Gastroesophageal sphincter (tissue), 4 donors: ENCODE measurements at regions not wholly inside any gene's neighbourhood (a gene's known extent, or its start where the extent isn't known, plus 50 kb on each side); places are given as distances from the start of the nearest gene placed in this dataset.

Source experiments
- ATAC-seq: fragments of 150-250 bp; one replicate; pipeline ENCODE4 v1.9.1; 2016; ENCODE audit warnings: mild to moderate bottlenecking, moderate library complexity
- H3K27ac ChIP-seq, 4 donors: fragments of 200-600 bp; sonication (generic) in 3 of 4; 1 replicate in 3 of 4; 2 replicates in 1 of 4; pipeline ENCODE4 v1.5.1; 2016 to 2019
- H3K27me3 ChIP-seq: fragments of 200-600 bp; sonication (generic); one replicate; pipeline ENCODE4 v1.5.1; 2019
- H3K36me3 ChIP-seq, 2 donors: fragments of 200-600 bp; sonication (generic); one replicate each; pipeline ENCODE4 v1.5.1; 2019; ENCODE audit warnings: control low read depth in 1 of 2
- H3K4me1 ChIP-seq, 3 donors: fragments of 200-600 bp; sonication (generic); 1 replicate in 2 of 3; 2 replicates in 1 of 3; pipeline ENCODE4 v1.5.1; 2016 to 2019; ENCODE audit warnings: control low read depth in 2 of 3
- H3K4me3 ChIP-seq, 2 donors: fragments of 200-600 bp; sonication (generic); one replicate each; pipeline ENCODE4 v1.5.1; 2019; ENCODE audit warnings: mild to moderate bottlenecking in 1 of 2, moderate library complexity in 1 of 2
- H3K9me3 ChIP-seq, 3 donors: fragments of 200-600 bp; sonication (generic); one replicate each; pipeline ENCODE4 v1.5.1; 2017 to 2019; ENCODE audit warnings: control low read depth in 2 of 3
- CTCF ChIP-seq, 4 experiments: fragments of 200-600 bp in 2 of 4; fragments of 450-650 bp in 2 of 4; sonication (generic) in 1 of 4; IDR thresholded peaks; one replicate each; pipeline ENCODE4 v1.5.1; 2017 to 2019; ENCODE audit warnings: antibody characterized with exemption in 4 of 4, mild to moderate bottlenecking in 2 of 4, moderate library complexity in 2 of 4
- EP300 ChIP-seq: sonication (generic); formaldehyde crosslinking; IDR thresholded peaks from one replicate; pipeline ENCODE4 v1.6.1; 2017; ENCODE audit warnings: antibody characterized with exemption, mild to moderate bottlenecking
- POLR2A ChIP-seq, 2 donors: fragments of 450-650 bp; IDR thresholded peaks; one replicate each; pipeline ENCODE4 v1.6.1; 2017; ENCODE audit warnings: antibody characterized with exemption in 2 of 2, mild to moderate bottlenecking in 2 of 2, moderate library complexity in 1 of 2
- POLR2AphosphoS5 ChIP-seq: sonication (generic); formaldehyde crosslinking; IDR thresholded peaks from one replicate; pipeline ENCODE4 v1.6.1; 2017; ENCODE audit warnings: antibody characterized with exemption
- WGBS, 2 donors: methylation state at CpG; one replicate each; pipeline ENCODE4 v1.1.5; 2018; ENCODE audit warnings: low coverage in 1 of 2; 5-methylcytosine and 5-hydroxymethylcytosine counted together

GRCh38 chr12:107525063-107525718 lies 160.4 kb upstream of the PWP1 start:
- ATAC-seq, result no peak

GRCh38 chr12:107525719-107526554 lies 159.7 kb upstream of the PWP1 start:
- WGBS, 2 donors, result 29 to 52% methylated on average over 7 to 8 of the region's 8 CpGs
- no peak overlapping the region for H3K4me3 ChIP-seq
- no peaks in the 10 kb centered on the region for H3K4me1 ChIP-seq
- H3K36me3 ChIP-seq, result no peaks in the 10 kb centered on the region
- TF ChIP-seq POLR2AphosphoS5, result no peak
- TF ChIP-seq POLR2A (IDR thresholded peaks at IDR 0.05), result no peak
- no peak for TF ChIP-seq EP300
- no peak for TF ChIP-seq CTCF (IDR thresholded peaks at IDR 0.05)
- peaks cover 0 to 9% (median 0%) of the 10 kb centered on the region in 3 donors for H3K9me3 ChIP-seq
- H3K27me3 ChIP-seq, result no peaks in the 10 kb centered on the region
- peak overlapping the region in 3 of 4 donors; percentile 27 to 40 (median 34) for H3K27ac ChIP-seq
- ATAC-seq, result peak; percentile 71

More at GRCh38 chr12:107525063-107525718, 160.4 kb upstream of the PWP1 start:
- TF ChIP-seq POLR2AphosphoS5 (no peak), EP300 (no peak), POLR2A (IDR thresholded peaks at IDR 0.05) (no peak), CTCF (IDR thresholded peaks at IDR 0.05) (no peak)
- no peaks in the 10 kb centered on the region for H3K36me3 ChIP-seq
- peaks cover 0 to 9% (median 0%) of the 10 kb centered on the region in 3 donors for H3K9me3 ChIP-seq
- no peak overlapping the region for H3K4me3 ChIP-seq
- WGBS, 2 donors, result 85 to 100% methylated on average over 1 to 8 of the region's 8 CpGs
- H3K27ac ChIP-seq, result no peak overlapping the region
- no peaks in the 10 kb centered on the region for H3K4me1 ChIP-seq
- no peaks in the 10 kb centered on the region for H3K27me3 ChIP-seq

- ATAC-seq, result peak; percentile 55
- Histone ChIP-seq H3K36me3 (no peaks in the 10 kb centered on the region), H3K9me3 (peaks cover 0 to 5% (median 0%) of the 10 kb centered on the region in 3 donors), H3K27me3 (no peaks in the 10 kb centered on the region), H3K4me3 (no peak overlapping the region), H3K27ac (peak overlapping the region in 3 of 4 donors; percentile 27 to 40 (median 34)), H3K4me1 (no peaks in the 10 kb centered on the region)
- 70 to 84% methylated on average over 3 of the region's 3 CpGs for WGBS, 2 donors
- TF ChIP-seq POLR2AphosphoS5 (no peak), EP300 (no peak), POLR2A (IDR thresholded peaks at IDR 0.05) (no peak), CTCF (IDR thresholded peaks at IDR 0.05) (no peak)
These were observed 158.9 kb upstream of the PWP1 start for GRCh38 chr12:107526555-107527180.

- Histone ChIP-seq H3K36me3 (no peaks in the 10 kb centered on the region), H3K27ac (no peak overlapping the region), H3K27me3 (no peaks in the 10 kb centered on the region), H3K9me3 (peaks cover 0 to 15% (median 0%) of the 10 kb centered on the region in 3 donors), H3K4me3 (no peak overlapping the region), H3K4me1 (no peaks in the 10 kb centered on the region)
- TF ChIP-seq EP300 (no peak), POLR2A (IDR thresholded peaks at IDR 0.05) (no peak), POLR2AphosphoS5 (no peak), CTCF (IDR thresholded peaks at IDR 0.05) (no peak)
- ATAC-seq, result no peak
- 86 to 91% methylated on average over 5 to 6 of the region's 7 CpGs for WGBS, 2 donors
These were observed 156.8 kb upstream of the PWP1 start for GRCh38 chr12:107528731-107529365.
